ENCODE measurements at regions not wholly inside any gene's neighbourhood (a gene's known extent, or its start where the extent isn't known, plus 50 kb on each side); places are given as distances from the start of the nearest gene placed in this dataset.

GRCh38 chr3:89867286-89867685 is 759.9 kb downstream of the EPHA3 start:
- Histone ChIP-seq H3K36me3 (no peaks in the 10 kb centered on the region), H3K27me3 (no peaks in the 10 kb centered on the region), H3K27ac (no peak overlapping the region), H3K4me1 (no peaks in the 10 kb centered on the region), H3K9me3 (no peaks in the 10 kb centered on the region), H3K4me3 (replicated peaks in 1 of 3) (no peak overlapping the region)
- TF ChIP-seq CTCF (IDR thresholded peaks at IDR 0.05) (no peak), POLR2A (IDR thresholded peaks at IDR 0.05) (no peak)
- intact Hi-C loops (cut with DNase I) = no loop called here
- no peak for DNase-seq
- 93 to 95% methylated on average over 1 of the region's 1 CpG for WGBS, 2 donors

GRCh38 chr3:89876116-89876515 is 768.7 kb downstream of the EPHA3 start:
- H3K27ac ChIP-seq = no peak overlapping the region
- intact Hi-C loops (cut with DNase I) = no loop called here
- H3K4me1 ChIP-seq = no peaks in the 10 kb centered on the region
- TF ChIP-seq CTCF (IDR thresholded peaks at IDR 0.05) = no peak
- TF ChIP-seq POLR2A (IDR thresholded peaks at IDR 0.05) = no peak
- WGBS, 2 donors = 95 to 97% methylated on average over 3 of the region's 3 CpGs
- H3K27me3 ChIP-seq = no peaks in the 10 kb centered on the region
- H3K4me3 ChIP-seq (replicated peaks in 1 of 3) = no peak overlapping the region
- no peaks in the 10 kb centered on the region for H3K9me3 ChIP-seq
- no peak for DNase-seq
- no peaks in the 10 kb centered on the region for H3K36me3 ChIP-seq

GRCh38 chr3:89877230-89877629 is 769.8 kb downstream of the EPHA3 start:
- no peaks in the 10 kb centered on the region for H3K4me1 ChIP-seq
- WGBS, 2 donors = 79 to 81% methylated on average over 2 of the region's 2 CpGs
- no peaks in the 10 kb centered on the region for H3K9me3 ChIP-seq
- DNase-seq = no peak
- no peaks in the 10 kb centered on the region for H3K36me3 ChIP-seq
- H3K27ac ChIP-seq = no peak overlapping the region
- TF ChIP-seq CTCF (IDR thresholded peaks at IDR 0.05) = no peak
- TF ChIP-seq POLR2A (IDR thresholded peaks at IDR 0.05) = no peak
- H3K4me3 ChIP-seq (replicated peaks in 1 of 3) = no peak overlapping the region
- no peaks in the 10 kb centered on the region for H3K27me3 ChIP-seq
- intact Hi-C loops (cut with DNase I) = no loop called here

GRCh38 chr3:89889386-89889785 is 782.0 kb downstream of the EPHA3 start:
- no peaks in the 10 kb centered on the region for H3K9me3 ChIP-seq
- no peaks in the 10 kb centered on the region for H3K27me3 ChIP-seq
- H3K4me1 ChIP-seq = no peaks in the 10 kb centered on the region
- H3K27ac ChIP-seq = no peak overlapping the region
- TF ChIP-seq POLR2A (IDR thresholded peaks at IDR 0.05) = no peak
- no peak for TF ChIP-seq CTCF (IDR thresholded peaks at IDR 0.05)
- DNase-seq = no peak
- no peaks in the 10 kb centered on the region for H3K36me3 ChIP-seq
- intact Hi-C loops (cut with DNase I) = no loop called here
- H3K4me3 ChIP-seq (replicated peaks in 1 of 3) = no peak overlapping the region

GRCh38 chr3:89908711-89909213 is 801.3 kb downstream of the EPHA3 start:
- DNase-seq = no peak
- Histone ChIP-seq H3K9me3 (no peaks in the 10 kb centered on the region), H3K27me3 (no peaks in the 10 kb centered on the region), H3K27ac (no peak overlapping the region), H3K36me3 (no peaks in the 10 kb centered on the region), H3K4me3 (replicated peaks in 1 of 3) (no peak overlapping the region), H3K4me1 (no peaks in the 10 kb centered on the region)
- TF ChIP-seq POLR2A (IDR thresholded peaks at IDR 0.05) (no peak), CTCF (IDR thresholded peaks at IDR 0.05) (no peak)
- intact Hi-C loops (cut with DNase I) = no loop called here
